A673 (cell line): ENCODE measurements at regions not wholly inside any gene's neighbourhood (a gene's known extent, or its start where the extent isn't known, plus 50 kb on each side); places are given as distances from the start of the nearest gene placed in this dataset.

ENCODE experiments used
- BruUV-seq: library from RNA; stranded (reverse); fragments of 400-500 nt; replicated peaks from 2 replicates; lab custom pipeline; 2021; lab: Mats Ljungman, UMichigan
- CTCF ChIA-PET: fragments of 300-600 bp; sonication (Branson Sonifier 250); formaldehyde crosslinking; loops from one replicate; lab custom pipeline; 2022; ENCODE audit warnings: antibody characterized with exemption; lab: Charles Lee
- POLR2A ChIA-PET: fragments of 300-600 bp; sonication (Branson Sonifier 250); formaldehyde crosslinking; loops from one replicate; lab custom pipeline; 2022; ENCODE audit warnings: antibody characterized with exemption; ENCODE audit not compliant: low non-redundant PET; lab: Charles Lee
- DNase-seq: peaks from one replicate; pipeline ENCODE4 v3.0.0-alpha.2; 2015; ENCODE audit warnings: low spot score
- H3K27ac ChIP-seq: fragments of 200-600 bp; sonication (generic); 2 replicates; pipeline ENCODE4 v1.5.1; 2016; ENCODE audit warnings: mixed run types, low read depth, mild to moderate bottlenecking, mixed read lengths, antibody characterized with exemption, low read length; ENCODE audit not compliant: poor library complexity, severe bottlenecking
- H3K27me3 ChIP-seq: fragments of 200-600 bp; sonication (generic); replicated peaks from 2 replicates; pipeline ENCODE4 v1.6.1; 2017; ENCODE audit warnings: mixed run types, low read depth, mild to moderate bottlenecking, mixed read lengths, antibody characterized with exemption, low read length; ENCODE audit not compliant: insufficient read depth, poor library complexity
- H3K36me3 ChIP-seq: fragments of 200-600 bp; sonication (generic); 2 replicates; pipeline ENCODE4 v1.6.1; 2016; ENCODE audit warnings: mixed run types, mild to moderate bottlenecking, mixed read lengths, antibody characterized with exemption, low read length; ENCODE audit not compliant: insufficient read depth, poor library complexity, severe bottlenecking
- H3K4me1 ChIP-seq: fragments of 200-600 bp; sonication (generic); 2 replicates; pipeline ENCODE4 v1.6.1; 2017; ENCODE audit warnings: mixed run types, mild to moderate bottlenecking, mixed read lengths, antibody characterized with exemption, low read length; ENCODE audit not compliant: insufficient read depth, poor library complexity, severe bottlenecking
- H3K4me3 ChIP-seq: fragments of 200-600 bp; sonication (generic); 2 replicates; pipeline ENCODE4 v1.5.1; 2016; ENCODE audit warnings: low read depth, mixed run types, mild to moderate bottlenecking, mixed read lengths, low read length; ENCODE audit not compliant: poor library complexity, severe bottlenecking
- H3K9me3 ChIP-seq: fragments of 200-600 bp; sonication (generic); 2 replicates; pipeline ENCODE4 v1.6.1; 2016; ENCODE audit warnings: mixed run types, low read depth, mild to moderate bottlenecking, mixed read lengths, antibody characterized with exemption, low read length; ENCODE audit not compliant: poor library complexity, severe bottlenecking
- EZH2 ChIP-seq: fragments of 200-600 bp; sonication (generic); IDR thresholded peaks from 2 replicates; pipeline ENCODE4 v1.6.1; 2017; ENCODE audit warnings: borderline replicate concordance, low read depth, mild to moderate bottlenecking, mixed read lengths, antibody characterized with exemption, low read length; ENCODE audit not compliant: poor library complexity, severe bottlenecking
- intact Hi-C: fragments of 100-400 bp; cut with micrococcal nuclease; formaldehyde crosslinking; loops from one replicate; pipeline ENCODE4 v1.10.0; 2022; ENCODE audit not compliant: unreplicated experiment
- TF ChIP-seq, protein P1 (sequence below): fragments of 300-800, 200-600 bp; sonication (generic); conservative IDR thresholded peaks from 2 replicates; pipeline ENCODE4 v1.5.1; 2017; ENCODE audit warnings: low read depth, mild to moderate bottlenecking, antibody characterized with exemption, low read length, moderate library complexity, mixed read lengths

DNA sequence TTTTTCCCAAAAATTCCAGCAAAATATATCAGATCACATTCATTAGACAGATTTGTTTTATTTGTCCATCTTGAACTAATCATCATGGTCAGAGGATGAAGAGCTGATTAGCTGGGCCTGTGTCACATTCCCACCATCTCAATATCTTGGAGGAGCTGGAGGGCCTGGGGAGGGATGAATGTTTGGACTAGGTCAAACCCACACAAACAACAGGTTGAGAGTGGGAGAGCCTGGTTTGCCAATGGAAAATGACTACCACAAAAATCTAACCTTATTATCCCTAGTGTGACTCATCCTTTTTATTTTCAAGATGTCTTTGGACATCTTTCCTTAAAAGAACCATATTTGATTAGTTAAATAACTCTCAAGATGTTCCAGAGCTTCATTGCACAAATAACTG, 242.4 kb downstream of the OGFRL1 start:
- ChIA-PET POLR2A (no interaction called here), CTCF (no interaction called here)
- H3K27me3 ChIP-seq: no peaks in the 10 kb centered on the region
- intact Hi-C loops: loop anchor here (5.0 kb wide), 1 partner anchor 1796 kb away; no protein-coding TSS in a partner anchor
- H3K36me3 ChIP-seq: no peaks in the 10 kb centered on the region
- no peak overlapping the region for H3K4me3 ChIP-seq
- no peak overlapping the region for H3K27ac ChIP-seq
- H3K9me3 ChIP-seq: no peaks in the 10 kb centered on the region
- no TSS peak for BruUV-seq
- no peaks in the 10 kb centered on the region for H3K4me1 ChIP-seq
- TF ChIP-seq, protein P1, sequence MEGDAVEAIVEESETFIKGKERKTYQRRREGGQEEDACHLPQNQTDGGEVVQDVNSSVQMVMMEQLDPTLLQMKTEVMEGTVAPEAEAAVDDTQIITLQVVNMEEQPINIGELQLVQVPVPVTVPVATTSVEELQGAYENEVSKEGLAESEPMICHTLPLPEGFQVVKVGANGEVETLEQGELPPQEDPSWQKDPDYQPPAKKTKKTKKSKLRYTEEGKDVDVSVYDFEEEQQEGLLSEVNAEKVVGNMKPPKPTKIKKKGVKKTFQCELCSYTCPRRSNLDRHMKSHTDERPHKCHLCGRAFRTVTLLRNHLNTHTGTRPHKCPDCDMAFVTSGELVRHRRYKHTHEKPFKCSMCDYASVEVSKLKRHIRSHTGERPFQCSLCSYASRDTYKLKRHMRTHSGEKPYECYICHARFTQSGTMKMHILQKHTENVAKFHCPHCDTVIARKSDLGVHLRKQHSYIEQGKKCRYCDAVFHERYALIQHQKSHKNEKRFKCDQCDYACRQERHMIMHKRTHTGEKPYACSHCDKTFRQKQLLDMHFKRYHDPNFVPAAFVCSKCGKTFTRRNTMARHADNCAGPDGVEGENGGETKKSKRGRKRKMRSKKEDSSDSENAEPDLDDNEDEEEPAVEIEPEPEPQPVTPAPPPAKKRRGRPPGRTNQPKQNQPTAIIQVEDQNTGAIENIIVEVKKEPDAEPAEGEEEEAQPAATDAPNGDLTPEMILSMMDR: no peak
- TF ChIP-seq EZH2: no peak
- no peak for DNase-seq

DNA sequence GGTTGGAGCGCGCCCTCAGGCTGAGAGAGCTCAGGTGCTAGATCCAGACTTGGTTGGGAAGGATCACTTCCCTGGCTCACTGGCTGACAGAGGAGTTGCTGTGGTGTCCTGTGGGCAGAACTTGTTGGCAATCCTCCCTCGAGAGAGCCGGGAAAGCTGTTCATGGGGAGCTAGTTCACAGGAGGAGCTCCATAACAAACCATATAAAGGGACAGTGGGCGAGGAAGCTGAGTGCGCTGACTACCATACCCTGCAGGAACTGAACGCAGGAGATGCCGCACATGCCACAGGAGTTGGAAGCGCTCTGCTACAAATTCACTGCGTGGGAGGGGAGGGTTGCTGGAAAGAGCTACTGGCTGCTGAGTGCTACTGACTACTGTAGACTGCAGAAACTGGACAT, 243.2 kb downstream of the OGFRL1 start:
- no peak for TF ChIP-seq EZH2
- TF ChIP-seq, protein P1: no peak
- ChIA-PET POLR2A (no interaction called here), CTCF (interaction anchor here (0.6 kb wide), 1 partner anchor 80 kb away, joined by 8 read pairs; no protein-coding TSS in a partner anchor)
- Histone ChIP-seq H3K9me3 (no peaks in the 10 kb centered on the region), H3K36me3 (no peaks in the 10 kb centered on the region), H3K27ac (no peak overlapping the region), H3K27me3 (no peaks in the 10 kb centered on the region), H3K4me3 (no peak overlapping the region), H3K4me1 (no peaks in the 10 kb centered on the region)
- no TSS peak for BruUV-seq
- intact Hi-C loops: loop anchor here (5.0 kb wide), 1 partner anchor 1795 kb away; no protein-coding TSS in a partner anchor
- no peak for DNase-seq

DNA sequence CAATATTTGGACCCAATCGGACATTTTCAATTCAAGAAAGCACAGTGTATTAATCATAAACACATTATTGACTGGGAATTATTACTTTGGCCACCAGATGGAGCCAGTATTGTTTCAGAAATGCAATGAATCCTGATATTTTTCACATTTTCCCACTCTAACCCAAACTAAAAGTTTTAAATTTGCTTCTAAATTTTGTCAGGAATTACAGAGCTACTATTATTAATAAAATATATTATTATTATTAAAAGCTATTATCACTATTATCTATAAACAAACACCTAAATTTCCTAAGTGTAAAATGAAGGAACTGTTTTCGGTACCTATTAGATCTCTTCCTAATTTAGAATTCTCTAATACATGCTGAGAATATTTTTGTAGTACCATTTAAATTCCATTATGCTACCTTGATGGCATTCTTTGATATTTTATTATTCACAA, 245.3 kb downstream of the OGFRL1 start:
- DNase-seq: peak; percentile 24
- CTCF ChIA-PET: no interaction called here

More for the DNA sequence above, 245.3 kb downstream of the OGFRL1 start:
- no peak for TF ChIP-seq EZH2
- TF ChIP-seq, protein P1: peak; percentile 69
- H3K9me3 ChIP-seq: no peaks in the 10 kb centered on the region
- POLR2A ChIA-PET: no interaction called here
- no peak overlapping the region for H3K27ac ChIP-seq
- H3K4me3 ChIP-seq: no peak overlapping the region
- intact Hi-C loops: loop anchor here (2.0 to 5.0 kb wide), 2 partner anchors 551 to 1793 kb away; no protein-coding TSS in a partner anchor
- no peaks in the 10 kb centered on the region for H3K4me1 ChIP-seq
- H3K36me3 ChIP-seq: no peaks in the 10 kb centered on the region
- no peaks in the 10 kb centered on the region for H3K27me3 ChIP-seq
- no TSS peak for BruUV-seq
